Pancreas (tissue), 10 donors: ENCODE measurements at regions not wholly inside any gene's neighbourhood (a gene's known extent, or its start where the extent isn't known, plus 50 kb on each side); places are given as distances from the start of the nearest gene placed in this dataset.

Experiments used
- ATAC-seq, 4 donors: fragments of 200-7000 bp; cut with Tn5 transposase; one replicate each; pipeline versions ENCODE4 v1.8.0 to v1.9.1; 2020; ENCODE audit warnings: mild to moderate bottlenecking in 4 of 4, moderate library complexity in 4 of 4
- DNase-seq, 6 donors: peaks; one replicate each; pipeline ENCODE4 v3.0.0-alpha.2; 2020
- FAIRE-seq: peaks from 2 replicates; lab custom pipeline; 2012; peaks lifted over from hg19 to GRCh38; lab: Jason Lieb, UNC
- H3K27ac ChIP-seq, 4 donors: fragments of 200-600 bp; sonication (generic); 1 replicate in 3 of 4; 2 replicates in 1 of 4; pipeline versions ENCODE4 v1.5.0 to v1.8.0; 2020
- H3K27me3 ChIP-seq, 4 donors: fragments of 200-600 bp; one replicate each; pipeline ENCODE4 v1.8.0; 2021
- H3K36me3 ChIP-seq, 3 donors: fragments of 200-600 bp; sonication (generic) in 1 of 3; one replicate each; pipeline versions ENCODE4 v1.5.0 to v1.8.0; 2020 to 2021
- H3K4me1 ChIP-seq, 3 donors: fragments of 200-600 bp; one replicate each; pipeline ENCODE4 v1.8.0; 2021
- H3K4me3 ChIP-seq, 4 donors: fragments of 200-600 bp; sonication (generic) in 2 of 4; one replicate each; pipeline versions ENCODE4 v1.5.0 to v1.8.0; 2020 to 2021
- H3K9me3 ChIP-seq, 4 donors: fragments of 200-600 bp; one replicate each; pipeline ENCODE4 v1.8.0; 2021
- WGBS, 2 donors: extraction: QIAGEN DNeasy Blood & Tissue Kit; methylation state at CpG; one replicate each; pipeline ENCODE4 v1.1.7; 2013; 5-methylcytosine and 5-hydroxymethylcytosine counted together
- intact Hi-C, 3 donors: fragments of 100-400 bp; cut with DNase I; formaldehyde crosslinking; loops; one replicate each; pipeline versions ENCODE4 v1.11.1 to v1.14.2; 2022
- TF ChIP-seq, protein P1 (sequence below), 4 donors: fragments of 200-600 bp; sonication (generic) in 3 of 4; IDR thresholded peaks; one replicate each; pipeline versions ENCODE4 v1.5.0 to v1.8.0; 2021; ENCODE audit warnings: antibody characterized with exemption in 4 of 4
- donor health status: healthy with polysubstance abuse.
- donor health status: DM: no; HTN: no; CAD: no; lungs with moderate emphysema.
- donor health status: DM: no; HTN: no; CAD: no.
- donor health status: control.
- donor health status: control.
- donor health status: Bipolar disorder and iron deficiency.
- donor health status: DM: yes; HTN: yes; CAD: no.
- donor health status: DM: no; HTN: no; CAD: no.
- donor health status: DM: no; HTN: no; CAD: no.
- donor health status: DM: yes; HTN: yes; CAD: no.

GRCh38 chr5:103904651-103905050 lies 342.1 kb upstream of the NUDT12 start:
- ATAC-seq (no peak), FAIRE-seq (no peak), DNase-seq (no peak)
- WGBS, 2 donors = 79 to 82% methylated on average over 1 of the region's 1 CpG
- H3K4me3 ChIP-seq = no peak overlapping the region
- intact Hi-C loops = no loop called here
- TF ChIP-seq, protein P1, sequence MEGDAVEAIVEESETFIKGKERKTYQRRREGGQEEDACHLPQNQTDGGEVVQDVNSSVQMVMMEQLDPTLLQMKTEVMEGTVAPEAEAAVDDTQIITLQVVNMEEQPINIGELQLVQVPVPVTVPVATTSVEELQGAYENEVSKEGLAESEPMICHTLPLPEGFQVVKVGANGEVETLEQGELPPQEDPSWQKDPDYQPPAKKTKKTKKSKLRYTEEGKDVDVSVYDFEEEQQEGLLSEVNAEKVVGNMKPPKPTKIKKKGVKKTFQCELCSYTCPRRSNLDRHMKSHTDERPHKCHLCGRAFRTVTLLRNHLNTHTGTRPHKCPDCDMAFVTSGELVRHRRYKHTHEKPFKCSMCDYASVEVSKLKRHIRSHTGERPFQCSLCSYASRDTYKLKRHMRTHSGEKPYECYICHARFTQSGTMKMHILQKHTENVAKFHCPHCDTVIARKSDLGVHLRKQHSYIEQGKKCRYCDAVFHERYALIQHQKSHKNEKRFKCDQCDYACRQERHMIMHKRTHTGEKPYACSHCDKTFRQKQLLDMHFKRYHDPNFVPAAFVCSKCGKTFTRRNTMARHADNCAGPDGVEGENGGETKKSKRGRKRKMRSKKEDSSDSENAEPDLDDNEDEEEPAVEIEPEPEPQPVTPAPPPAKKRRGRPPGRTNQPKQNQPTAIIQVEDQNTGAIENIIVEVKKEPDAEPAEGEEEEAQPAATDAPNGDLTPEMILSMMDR (IDR thresholded peaks at IDR 0.05) = no peak
- H3K27me3 ChIP-seq = no peaks in the 10 kb centered on the region
- no peaks in the 10 kb centered on the region for H3K36me3 ChIP-seq
- no peaks in the 10 kb centered on the region for H3K4me1 ChIP-seq
- no peaks in the 10 kb centered on the region for H3K9me3 ChIP-seq
- H3K27ac ChIP-seq = no peak overlapping the region

DNA sequence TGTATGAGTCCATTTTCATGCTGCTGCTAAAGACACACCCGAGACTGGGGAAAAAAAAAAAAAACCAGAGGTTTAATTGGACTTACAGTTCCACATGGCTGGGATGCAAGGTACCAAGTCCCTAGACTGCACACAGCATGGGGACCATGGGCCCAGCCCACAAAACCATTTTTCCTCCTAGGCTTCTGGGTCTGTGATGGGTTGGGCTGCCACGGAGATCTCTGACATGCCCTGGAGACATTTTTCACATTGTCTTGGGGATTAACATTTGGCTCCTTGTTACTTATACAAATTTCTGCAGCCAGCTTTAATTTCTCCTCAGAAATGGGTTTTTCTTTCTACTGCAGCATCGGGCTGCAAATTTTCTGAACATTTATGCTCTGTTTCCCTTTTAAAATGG lies 340.3 kb upstream of the NUDT12 start:
- Histone ChIP-seq H3K27ac (no peak overlapping the region), H3K9me3 (no peaks in the 10 kb centered on the region), H3K4me3 (no peak overlapping the region), H3K27me3 (no peaks in the 10 kb centered on the region), H3K4me1 (no peaks in the 10 kb centered on the region), H3K36me3 (no peaks in the 10 kb centered on the region)
- ATAC-seq (no peak), FAIRE-seq (no peak), DNase-seq (no peak)
- WGBS, 2 donors = 73 to 87% methylated on average over 3 of the region's 3 CpGs
- TF ChIP-seq, protein P1 (IDR thresholded peaks at IDR 0.05) = no peak
- intact Hi-C loops = no loop called here

GRCh38 chr5:103901885-103902284 lies 339.3 kb upstream of the NUDT12 start:
- no peak overlapping the region for H3K4me3 ChIP-seq
- DNase-seq (no peak), ATAC-seq (no peak), FAIRE-seq (no peak)
- H3K27ac ChIP-seq = no peak overlapping the region
- intact Hi-C loops = no loop called here
- H3K4me1 ChIP-seq = no peaks in the 10 kb centered on the region
- H3K9me3 ChIP-seq = no peaks in the 10 kb centered on the region
- H3K36me3 ChIP-seq = no peaks in the 10 kb centered on the region
- H3K27me3 ChIP-seq = no peaks in the 10 kb centered on the region
- TF ChIP-seq, protein P1 (IDR thresholded peaks at IDR 0.05) = no peak
- 61 to 82% methylated on average over 1 of the region's 1 CpG for WGBS, 2 donors

- intact Hi-C loops = no loop called here
- 80 to 94% methylated on average over 3 of the region's 3 CpGs for WGBS, 2 donors
Measured at GRCh38 chr5:103896593-103896992, 334.0 kb upstream of the NUDT12 start.

DNA sequence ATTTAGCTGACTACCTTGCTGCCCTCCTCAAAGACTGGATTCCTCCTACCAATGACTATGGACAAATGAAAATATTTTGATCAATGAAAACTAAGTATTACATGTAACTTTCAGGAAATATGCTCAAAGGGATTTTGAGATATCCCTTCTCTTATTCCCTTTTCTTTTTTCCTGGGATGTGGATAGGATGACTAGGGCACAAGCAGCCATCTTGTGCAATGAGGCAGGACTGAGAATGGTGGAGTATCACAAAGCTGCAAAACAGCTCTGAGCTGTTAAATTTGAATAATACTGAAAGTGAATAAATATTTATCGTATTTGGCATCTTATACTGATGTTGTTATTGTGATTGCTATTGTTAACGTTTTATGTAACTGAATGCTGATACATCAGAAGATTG lies 333.1 kb upstream of the NUDT12 start:
- Histone ChIP-seq H3K4me3 (no peak overlapping the region), H3K27ac (no peak overlapping the region), H3K4me1 (no peaks in the 10 kb centered on the region), H3K36me3 (no peaks in the 10 kb centered on the region), H3K9me3 (no peaks in the 10 kb centered on the region), H3K27me3 (no peaks in the 10 kb centered on the region)
- DNase-seq (no peak), ATAC-seq (no peak), FAIRE-seq (no peak)
- TF ChIP-seq, protein P1 (IDR thresholded peaks at IDR 0.05) = no peak
- WGBS, 2 donors = 77 to 88% methylated on average over 2 of the region's 2 CpGs
- intact Hi-C loops = no loop called here

More at GRCh38 chr5:103896593-103896992, 334.0 kb upstream of the NUDT12 start:
- no peak for ATAC-seq
- Histone ChIP-seq H3K27me3 (no peaks in the 10 kb centered on the region), H3K27ac (no peak overlapping the region), H3K4me3 (no peak overlapping the region), H3K36me3 (no peaks in the 10 kb centered on the region), H3K4me1 (no peaks in the 10 kb centered on the region), H3K9me3 (no peaks in the 10 kb centered on the region)
- TF ChIP-seq, protein P1 (IDR thresholded peaks at IDR 0.05) = no peak
- FAIRE-seq = no peak
- DNase-seq = no peak
